ENCODE measurements at regions not wholly inside any gene's neighbourhood (a gene's known extent, or its start where the extent isn't known, plus 50 kb on each side); places are given as distances from the start of the nearest gene placed in this dataset.

DNA sequence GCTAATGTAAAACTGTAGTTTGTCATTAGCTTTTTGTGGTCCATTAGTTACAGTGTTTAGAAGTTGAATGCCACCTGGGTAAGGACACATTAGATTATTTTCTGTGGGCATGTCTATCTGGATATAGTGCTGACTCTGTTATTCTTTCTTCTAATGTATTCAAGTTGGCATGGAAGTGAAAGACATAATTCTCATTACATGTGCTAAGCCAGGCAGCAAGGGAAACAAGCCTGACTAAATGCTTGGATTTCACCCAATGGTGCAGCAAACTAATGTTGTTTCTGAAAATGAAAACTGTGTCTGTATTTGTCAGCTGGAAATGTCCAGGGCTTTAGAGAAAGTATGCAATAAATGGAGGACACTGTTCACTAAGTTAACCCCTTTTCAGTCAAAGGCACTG lies 100.7 kb downstream of the NUP35 start:
- TF ChIP-seq, protein P1, sequence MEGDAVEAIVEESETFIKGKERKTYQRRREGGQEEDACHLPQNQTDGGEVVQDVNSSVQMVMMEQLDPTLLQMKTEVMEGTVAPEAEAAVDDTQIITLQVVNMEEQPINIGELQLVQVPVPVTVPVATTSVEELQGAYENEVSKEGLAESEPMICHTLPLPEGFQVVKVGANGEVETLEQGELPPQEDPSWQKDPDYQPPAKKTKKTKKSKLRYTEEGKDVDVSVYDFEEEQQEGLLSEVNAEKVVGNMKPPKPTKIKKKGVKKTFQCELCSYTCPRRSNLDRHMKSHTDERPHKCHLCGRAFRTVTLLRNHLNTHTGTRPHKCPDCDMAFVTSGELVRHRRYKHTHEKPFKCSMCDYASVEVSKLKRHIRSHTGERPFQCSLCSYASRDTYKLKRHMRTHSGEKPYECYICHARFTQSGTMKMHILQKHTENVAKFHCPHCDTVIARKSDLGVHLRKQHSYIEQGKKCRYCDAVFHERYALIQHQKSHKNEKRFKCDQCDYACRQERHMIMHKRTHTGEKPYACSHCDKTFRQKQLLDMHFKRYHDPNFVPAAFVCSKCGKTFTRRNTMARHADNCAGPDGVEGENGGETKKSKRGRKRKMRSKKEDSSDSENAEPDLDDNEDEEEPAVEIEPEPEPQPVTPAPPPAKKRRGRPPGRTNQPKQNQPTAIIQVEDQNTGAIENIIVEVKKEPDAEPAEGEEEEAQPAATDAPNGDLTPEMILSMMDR (conservative IDR thresholded peaks at IDR 0.05; ENCODE audit: low read depth, low read length): no peak
- TF ChIP-seq EZH2phosphoT487 (IDR thresholded peaks at IDR 0.05; ENCODE audit: borderline replicate concordance, low read length): no peak
